ENCODE measurements at regions not wholly inside any gene's neighbourhood (a gene's known extent, or its start where the extent isn't known, plus 50 kb on each side); places are given as distances from the start of the nearest gene placed in this dataset.
"Not testable (repeated sequence)": the region's sequence is repeated elsewhere in the genome, so short reads cannot be mapped to it uniquely, and the experiment has no call there.

- no peak for DNase-seq (ENCODE audit: low read depth)
Observed at GRCh38 chr5:63894690-63895089, 67.6 kb downstream of the HTR1A start.

GRCh38 chr5:63878788-63879187, 83.5 kb downstream of the HTR1A start:
- no peak for DNase-seq (ENCODE audit: low read depth)

GRCh38 chr5:63877961-63878360, 84.3 kb downstream of the HTR1A start:
- DNase-seq (ENCODE audit: low read depth) = no peak

DNA sequence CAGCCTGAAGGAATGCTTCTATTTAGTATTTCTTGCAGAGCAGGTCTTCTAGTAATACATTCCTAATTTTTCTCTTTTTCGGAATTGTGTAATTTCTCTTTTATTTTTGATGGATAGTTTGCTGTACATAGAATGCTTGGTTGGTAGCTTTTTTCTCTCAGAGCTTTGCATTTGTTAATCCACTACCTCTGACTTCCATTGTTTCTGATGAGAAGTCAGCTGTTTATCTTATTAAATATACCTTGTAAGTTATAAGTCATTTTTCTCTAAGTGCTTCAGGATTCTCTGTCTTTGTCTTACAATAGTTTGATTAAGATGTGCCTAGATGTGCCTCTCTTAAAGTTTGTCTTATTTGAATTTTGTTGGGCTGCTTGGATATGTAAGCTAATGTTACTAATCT, 101.9 kb downstream of the HTR1A start:
- no peak for DNase-seq (ENCODE audit: low read depth)

- DNase-seq (ENCODE audit: low read depth) = no peak
Observed at GRCh38 chr5:63854076-63854475, 108.2 kb downstream of the HTR1A start.

GRCh38 chr5:63843190-63843589, 119.1 kb downstream of the HTR1A start:
- DNase-seq (ENCODE audit: low read depth) = no peak

DNA sequence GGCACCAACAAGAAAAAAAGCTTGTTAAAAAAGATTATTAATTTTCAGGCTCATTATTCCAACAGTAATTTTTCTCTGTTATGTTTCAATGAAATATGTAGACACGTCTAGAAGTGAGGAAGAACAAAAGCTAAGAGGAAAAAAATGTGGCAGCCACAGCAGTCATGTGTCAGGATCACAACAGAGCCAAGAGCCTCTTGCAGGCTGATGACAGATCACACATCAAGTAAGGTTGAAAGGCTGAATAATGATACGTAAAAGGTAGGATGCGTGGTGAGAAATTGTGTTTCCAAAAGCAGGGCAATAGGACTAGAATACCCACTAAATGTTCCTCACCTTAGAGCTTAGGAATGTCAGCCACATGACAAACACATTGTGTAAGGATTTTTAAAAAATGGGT, 124.8 kb downstream of the HTR1A start:
- DNase-seq (ENCODE audit: low read depth) = no peak

DNA sequence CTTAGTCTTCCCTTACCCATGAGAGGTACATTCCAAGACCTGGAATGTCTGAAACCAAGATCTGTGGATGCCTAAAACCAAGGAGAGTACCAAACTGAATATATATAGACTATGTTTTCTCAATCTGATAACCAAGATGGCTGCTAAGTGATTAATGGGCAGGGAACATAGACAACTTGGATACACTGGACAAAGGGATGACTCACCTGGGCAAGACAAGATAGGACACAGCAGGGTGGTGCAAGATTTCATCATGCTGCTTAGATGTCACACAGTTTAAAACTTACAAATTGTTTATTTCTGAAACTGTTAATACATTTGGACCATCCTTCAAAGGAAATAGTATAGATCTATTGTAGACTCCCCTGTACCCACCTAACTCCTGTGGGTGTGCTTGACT, 130.9 kb downstream of the HTR1A start:
- no peak for DNase-seq (ENCODE audit: low read depth)

- DNase-seq (ENCODE audit: low read depth) = no peak
Observed at GRCh38 chr5:63825984-63826383, 136.3 kb downstream of the HTR1A start.

- no peak for DNase-seq (ENCODE audit: low read depth)
Observed at GRCh38 chr5:63823583-63823982, 138.7 kb downstream of the HTR1A start.

DNA sequence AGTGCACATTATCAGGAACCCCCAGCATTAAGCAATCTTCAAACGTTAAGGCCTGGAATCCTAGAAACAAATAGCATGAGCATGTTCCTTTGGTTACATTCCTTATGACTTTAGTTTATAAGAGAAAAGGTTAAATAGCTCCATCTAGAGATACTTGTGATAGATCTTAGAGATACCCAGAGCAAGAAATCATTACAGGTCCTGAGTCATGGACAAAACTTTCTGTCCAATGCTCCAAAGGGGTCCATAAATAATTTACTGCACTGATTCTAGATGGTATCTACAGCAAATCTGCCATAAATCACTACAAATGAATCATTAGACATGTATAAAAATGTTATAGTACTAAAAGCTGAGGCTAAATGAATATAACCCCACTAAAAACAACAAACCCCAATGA, 139.6 kb downstream of the HTR1A start:
- DNase-seq (ENCODE audit: low read depth) = no peak

- DNase-seq (ENCODE audit: low read depth) = no peak
Observed at GRCh38 chr5:63820577-63820976, 141.7 kb downstream of the HTR1A start.

DNA sequence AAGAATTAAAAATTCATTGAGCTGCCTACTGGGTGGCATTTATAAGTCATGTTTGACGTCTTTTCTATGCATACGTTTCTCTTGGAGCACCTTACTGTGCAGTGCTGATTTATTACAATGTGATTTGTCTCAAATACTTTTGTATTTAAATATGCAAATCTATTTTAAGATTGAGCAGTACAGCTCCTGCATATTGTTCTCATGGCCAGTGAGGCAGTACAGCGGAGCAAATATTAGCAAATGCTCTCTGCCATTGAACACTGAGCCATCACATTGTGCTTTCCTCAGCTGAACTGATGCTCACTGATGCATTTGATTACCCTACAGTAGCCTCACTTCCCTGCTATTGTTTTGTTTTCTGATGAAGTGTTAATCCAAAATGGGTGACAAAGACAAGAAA, 149.6 kb downstream of the HTR1A start:
- no peak for DNase-seq (ENCODE audit: low read depth)

- DNase-seq (ENCODE audit: low read depth) = no peak
Observed at GRCh38 chr5:63811961-63812360, 150.3 kb downstream of the HTR1A start.

- DNase-seq (ENCODE audit: low read depth) = no peak
Observed at GRCh38 chr5:63811286-63811685, 151.0 kb downstream of the HTR1A start.

DNA sequence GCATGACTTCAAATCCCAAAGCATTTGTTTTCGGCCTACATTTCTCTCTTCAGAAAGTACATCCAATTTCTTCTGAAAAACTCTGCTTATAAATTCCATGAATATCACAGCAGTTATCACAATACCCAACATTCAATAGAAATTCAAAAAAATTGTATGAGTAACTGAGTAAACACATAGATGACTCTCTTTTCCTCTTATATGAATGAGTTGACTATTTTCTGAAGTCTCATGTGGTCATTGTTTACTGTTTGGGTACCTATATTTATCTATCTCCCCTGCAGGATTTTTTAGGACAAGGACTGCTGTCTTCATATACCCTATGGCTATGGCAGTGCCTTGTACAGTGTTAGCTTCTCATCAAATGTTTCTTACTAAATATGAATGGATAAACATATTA, 157.1 kb downstream of the HTR1A start:
- no peak for DNase-seq (ENCODE audit: low read depth)

- no peak for DNase-seq (ENCODE audit: low read depth)
Observed at GRCh38 chr5:63803165-63803564, 159.1 kb downstream of the HTR1A start.

DNA sequence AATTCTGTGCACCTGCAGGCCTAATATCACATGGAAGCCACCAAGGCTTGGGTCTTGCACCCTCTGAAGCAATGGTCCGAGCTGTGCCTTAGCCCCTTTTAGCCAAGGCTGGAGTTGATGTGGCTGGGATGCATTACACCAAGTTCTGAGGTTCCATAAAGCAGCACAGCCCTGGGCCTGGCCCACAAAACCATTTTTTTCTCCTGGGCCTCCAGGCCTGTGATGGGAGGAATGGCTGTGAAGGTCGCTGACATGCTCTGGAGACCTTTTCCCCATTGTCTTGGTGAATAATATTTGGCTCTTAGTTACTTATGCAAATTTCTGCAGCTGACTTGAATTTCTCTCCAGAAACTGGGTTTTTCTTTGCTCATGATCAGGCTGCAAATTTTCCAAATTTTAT, 167.3 kb downstream of the HTR1A start:
- no peak for DNase-seq (ENCODE audit: low read depth)

DNA sequence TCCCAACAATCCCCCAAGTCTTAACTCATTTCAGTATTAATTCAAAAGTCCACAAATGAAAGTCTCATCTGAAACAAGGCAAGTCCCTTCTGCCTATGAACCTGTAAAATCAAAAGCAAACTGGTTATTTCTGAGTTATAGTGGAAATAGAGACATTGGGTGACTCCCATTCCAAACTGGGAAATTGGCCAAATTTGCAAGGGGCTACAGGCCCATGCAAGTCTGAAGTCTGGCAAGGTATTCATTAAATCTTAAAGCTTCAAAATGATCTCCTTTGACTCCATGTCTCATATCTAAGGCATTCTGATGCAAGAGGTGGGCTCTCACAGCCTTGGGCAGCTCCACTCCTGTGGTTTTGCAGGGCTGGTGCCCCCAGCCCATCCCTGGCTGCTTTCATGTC, 167.9 kb downstream of the HTR1A start:
- DNase-seq (ENCODE audit: low read depth) = no peak

DNA sequence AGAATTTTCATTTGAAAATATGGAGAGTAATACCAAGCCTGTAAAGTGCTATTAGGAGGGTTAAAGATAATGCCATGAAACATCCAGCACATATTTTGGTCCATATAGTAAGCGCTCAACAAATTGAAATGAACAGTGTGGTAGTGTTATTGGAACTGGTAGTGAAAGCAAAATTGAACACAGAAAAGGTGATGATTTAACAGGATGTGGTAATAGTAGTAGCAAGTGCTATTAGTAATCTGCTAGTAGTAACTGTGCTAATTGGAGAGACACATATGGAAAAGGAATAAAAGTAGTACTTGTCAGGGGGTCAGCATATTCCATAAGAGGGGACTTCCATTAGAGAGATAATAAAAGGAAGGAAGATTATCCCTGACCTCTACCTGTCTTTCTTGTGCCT, 187.3 kb downstream of the HTR1A start:
- DNase-seq (ENCODE audit: low read depth) = no peak

DNA sequence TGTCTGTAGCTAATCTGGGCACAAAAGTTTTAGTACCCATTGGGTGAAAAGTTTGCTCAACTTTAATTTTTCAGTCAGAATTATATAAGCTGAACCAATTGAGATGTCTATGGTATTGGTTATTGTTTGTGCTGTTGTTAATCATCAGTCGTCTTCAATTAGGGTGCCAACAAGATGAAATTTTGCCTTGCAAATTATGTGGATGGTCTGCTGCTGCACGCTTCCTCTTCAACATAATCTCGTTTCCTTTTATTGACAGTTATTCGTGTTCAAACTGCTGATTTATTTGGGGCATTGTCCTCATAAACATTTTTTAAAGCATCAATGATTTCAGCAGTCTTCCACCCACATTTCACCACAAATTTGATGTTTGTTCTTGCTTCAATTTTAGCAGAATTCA, 194.0 kb downstream of the HTR1A start:
- no peak for DNase-seq (ENCODE audit: low read depth)

DNA sequence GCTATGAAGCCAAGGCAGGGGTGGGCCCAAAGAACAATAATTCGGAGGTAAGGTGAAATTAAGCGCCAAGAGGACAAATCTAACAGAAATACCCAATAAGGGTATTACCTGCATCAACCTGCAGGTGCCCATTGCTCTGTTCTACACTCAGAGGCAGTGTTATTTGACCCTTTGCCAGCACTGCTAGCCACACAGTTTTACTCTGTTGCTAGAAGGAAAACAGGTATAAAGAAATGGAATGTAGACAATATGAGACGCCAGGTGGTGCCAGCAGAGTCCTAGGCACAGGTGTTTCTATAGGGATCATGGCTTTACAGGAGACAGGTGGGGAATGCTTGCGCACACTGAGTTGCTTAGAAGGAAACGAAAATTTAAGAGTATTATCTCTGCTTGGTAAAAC, 201.3 kb downstream of the HTR1A start:
- DNase-seq (ENCODE audit: low read depth) = no peak

DNA sequence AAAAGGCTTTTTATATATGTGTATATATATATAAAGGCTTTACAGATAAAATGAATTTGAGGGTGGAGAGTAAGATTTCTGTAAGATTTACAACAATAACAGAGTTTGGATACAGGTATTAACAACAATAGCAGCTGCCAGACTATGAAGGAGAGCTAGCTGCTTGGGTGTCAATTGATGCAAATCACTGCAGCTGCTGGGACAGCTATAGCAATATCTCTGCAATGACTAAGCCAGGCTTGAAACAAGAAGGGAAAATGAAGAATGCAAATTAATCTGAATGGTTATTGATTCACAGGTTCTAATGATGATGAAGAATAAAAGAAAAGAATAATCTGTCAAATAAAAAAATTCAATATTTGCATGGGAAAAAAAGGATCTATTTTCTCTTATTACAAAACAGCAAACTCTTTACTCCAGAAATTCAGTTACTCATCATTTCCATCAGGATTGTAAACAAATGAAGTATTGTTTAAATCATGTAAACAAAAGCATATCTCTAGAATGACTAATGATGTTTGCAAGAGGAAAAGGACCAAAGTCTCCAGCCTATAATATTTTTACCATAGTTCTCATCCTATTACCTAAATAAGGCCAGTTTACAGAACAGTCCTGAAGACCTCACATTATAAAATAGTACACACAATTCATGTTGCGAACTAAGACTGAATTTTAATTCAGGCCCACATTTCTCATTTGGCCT, 219.0 kb downstream of the HTR1A start:
- DNase-seq (ENCODE audit: low read depth) = no peak

DNA sequence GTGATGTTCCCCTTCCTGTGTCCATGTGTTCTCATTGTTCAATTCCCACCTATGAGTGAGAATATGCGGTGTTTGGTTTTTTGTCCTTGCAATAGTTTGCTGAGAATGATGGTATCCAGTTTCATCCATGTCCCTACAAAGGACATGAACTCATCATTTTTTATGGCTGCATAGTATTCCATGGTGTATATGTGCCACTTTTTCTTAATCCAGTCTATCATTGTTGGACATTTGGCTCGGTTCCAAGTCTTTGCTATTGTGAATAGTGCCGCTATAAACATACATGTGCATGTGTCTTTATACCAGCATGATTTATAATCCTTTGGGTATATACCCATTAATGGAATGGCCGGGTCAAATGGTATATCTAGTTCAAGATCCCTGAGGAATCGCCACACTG, 229.4 kb downstream of the HTR1A start:
- DNase-seq (ENCODE audit: low read depth) = not testable (repeated sequence)

- DNase-seq (ENCODE audit: low read depth) = no peak
Observed at GRCh38 chr5:63727583-63727982, 234.7 kb downstream of the HTR1A start.

Data from fibroblast of the conjunctiva (primary cell).